ENCODE measurements at regions not wholly inside any gene's neighbourhood (a gene's known extent, or its start where the extent isn't known, plus 50 kb on each side); places are given as distances from the start of the nearest gene placed in this dataset.
A peak's percentile ranks its signal among the peaks of the same experiment; 100 is the strongest.

- TF ChIP-seq CTCF (IDR thresholded peaks at IDR 0.05; ENCODE audit: insufficient read depth, low read length, poor library complexity, severe bottlenecking) (peak; percentile 98), EZH2phosphoT487 (conservative IDR thresholded peaks at IDR 0.05; ENCODE audit: low read length) (no peak)
Measured at GRCh38 chr6:134111062-134111677, 58.7 kb upstream of the SLC2A12 start.
